ENCODE measurements at regions not wholly inside any gene's neighbourhood (a gene's known extent, or its start where the extent isn't known, plus 50 kb on each side); places are given as distances from the start of the nearest gene placed in this dataset.

DNA sequence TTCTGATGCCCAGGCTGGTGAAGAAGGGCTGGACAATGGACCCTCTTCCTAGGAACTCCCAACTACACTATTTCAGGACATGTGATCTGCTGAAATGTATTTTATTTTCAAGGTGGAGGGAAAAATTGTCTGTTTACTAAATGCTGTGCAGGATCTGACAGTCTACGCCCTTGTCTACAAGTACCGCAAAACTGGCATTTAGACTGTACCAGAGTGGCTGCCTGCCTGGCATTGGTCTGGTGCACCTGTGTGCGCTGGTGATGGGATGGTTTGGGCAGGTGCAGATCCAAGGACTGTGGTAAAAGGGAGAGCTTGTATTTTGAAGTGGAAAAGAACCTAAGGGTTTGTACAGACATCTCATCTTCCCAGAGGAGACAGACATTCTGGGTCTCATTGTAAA is 79.7 kb downstream of the AIPL1 start:
- TF ChIP-seq, protein P1, sequence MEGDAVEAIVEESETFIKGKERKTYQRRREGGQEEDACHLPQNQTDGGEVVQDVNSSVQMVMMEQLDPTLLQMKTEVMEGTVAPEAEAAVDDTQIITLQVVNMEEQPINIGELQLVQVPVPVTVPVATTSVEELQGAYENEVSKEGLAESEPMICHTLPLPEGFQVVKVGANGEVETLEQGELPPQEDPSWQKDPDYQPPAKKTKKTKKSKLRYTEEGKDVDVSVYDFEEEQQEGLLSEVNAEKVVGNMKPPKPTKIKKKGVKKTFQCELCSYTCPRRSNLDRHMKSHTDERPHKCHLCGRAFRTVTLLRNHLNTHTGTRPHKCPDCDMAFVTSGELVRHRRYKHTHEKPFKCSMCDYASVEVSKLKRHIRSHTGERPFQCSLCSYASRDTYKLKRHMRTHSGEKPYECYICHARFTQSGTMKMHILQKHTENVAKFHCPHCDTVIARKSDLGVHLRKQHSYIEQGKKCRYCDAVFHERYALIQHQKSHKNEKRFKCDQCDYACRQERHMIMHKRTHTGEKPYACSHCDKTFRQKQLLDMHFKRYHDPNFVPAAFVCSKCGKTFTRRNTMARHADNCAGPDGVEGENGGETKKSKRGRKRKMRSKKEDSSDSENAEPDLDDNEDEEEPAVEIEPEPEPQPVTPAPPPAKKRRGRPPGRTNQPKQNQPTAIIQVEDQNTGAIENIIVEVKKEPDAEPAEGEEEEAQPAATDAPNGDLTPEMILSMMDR (IDR thresholded peaks at IDR 0.05; ENCODE audit: extremely low read depth in 1 of 2, insufficient read depth in 1 of 2, low read depth in 1 of 2, low read length in 2 of 2) = no peak
- TF ChIP-seq MYC (IDR thresholded peaks at IDR 0.05; ENCODE audit: low read depth, low read length) = no peak
